Hepatocyte (in vitro differentiated cells): ENCODE measurements at regions not wholly inside any gene's neighbourhood (a gene's known extent, or its start where the extent isn't known, plus 50 kb on each side); places are given as distances from the start of the nearest gene placed in this dataset.

Experiments
- DNase-seq: peaks from one replicate; pipeline ENCODE4 v3.0.0-alpha.2; 2016; ENCODE audit warnings: low spot score
- H2AFZ ChIP-seq: fragments of 200-600 bp; sonication (generic); 2 replicates; pipeline ENCODE4 v1.6.0; 2016; ENCODE audit warnings: antibody characterized with exemption, mild to moderate bottlenecking
- H3K27ac ChIP-seq: fragments of 200-600 bp; sonication (generic); 2 replicates; pipeline ENCODE4 v1.5.1; 2016; ENCODE audit warnings: mild to moderate bottlenecking
- H3K27me3 ChIP-seq: fragments of 200-600 bp; sonication (generic); 2 replicates; pipeline ENCODE4 v1.6.1; 2016
- H3K36me3 ChIP-seq: fragments of 200-600 bp; sonication (generic); replicated peaks from 2 replicates; pipeline ENCODE4 v1.5.1; 2016; ENCODE audit warnings: low read depth; ENCODE audit not compliant: insufficient read depth
- H3K4me1 ChIP-seq: fragments of 200-600 bp; sonication (generic); 2 replicates; pipeline ENCODE4 v1.5.1; 2016; ENCODE audit warnings: mild to moderate bottlenecking, moderate library complexity; ENCODE audit not compliant: insufficient read depth
- H3K4me2 ChIP-seq: fragments of 200-600 bp; sonication (generic); 2 replicates; pipeline ENCODE4 v1.6.0; 2016
- H3K4me3 ChIP-seq: fragments of 200-600 bp; sonication (generic); 2 replicates; pipeline ENCODE4 v1.5.1; 2016; ENCODE audit warnings: mild to moderate bottlenecking
- H3K79me2 ChIP-seq: fragments of 200-600 bp; sonication (generic); 2 replicates; pipeline ENCODE4 v1.6.0; 2017; ENCODE audit warnings: mild to moderate bottlenecking
- H3K9me2 ChIP-seq: fragments of 200-600 bp; sonication (generic); replicated peaks from 2 replicates; pipeline ENCODE4 v1.6.0; 2017; ENCODE audit warnings: mild to moderate bottlenecking; ENCODE audit not compliant: insufficient read depth
- H3K9me3 ChIP-seq: fragments of 200-600 bp; sonication (generic); 2 replicates; pipeline ENCODE4 v1.5.1; 2016; ENCODE audit warnings: low read depth, mild to moderate bottlenecking
- H4K20me1 ChIP-seq: fragments of 200-600 bp; sonication (generic); 2 replicates; pipeline ENCODE4 v1.6.0; 2016; ENCODE audit warnings: mild to moderate bottlenecking; ENCODE audit not compliant: insufficient read depth, poor library complexity, severe bottlenecking
- EZH2 ChIP-seq: fragments of 200-600 bp; sonication (generic); IDR thresholded peaks from 2 replicates; pipeline ENCODE4 v1.6.1; 2016; ENCODE audit warnings: antibody characterized with exemption, mild to moderate bottlenecking, borderline replicate concordance
- EZH2phosphoT487 ChIP-seq: fragments of 200-600 bp; sonication (generic); IDR thresholded peaks from one replicate; pipeline ENCODE4 v1.6.1; 2018; ENCODE audit warnings: antibody characterized with exemption, mild to moderate bottlenecking, low read depth, moderate library complexity; ENCODE audit not compliant: unreplicated experiment, severe bottlenecking
- WGBS: methylation state at CpG from one replicate; pipeline ENCODE4 v1.1.6; 2016; ENCODE audit warnings: low lambda C conversion rate; ENCODE audit errors: missing lambda C conversion rate; 5-methylcytosine and 5-hydroxymethylcytosine counted together
- TF ChIP-seq, protein P1 (sequence below): fragments of 200-600 bp; sonication (generic); IDR thresholded peaks from 2 replicates; pipeline ENCODE4 v1.5.1; 2016; ENCODE audit warnings: antibody characterized with exemption, mild to moderate bottlenecking; ENCODE audit not compliant: poor library complexity

DNA sequence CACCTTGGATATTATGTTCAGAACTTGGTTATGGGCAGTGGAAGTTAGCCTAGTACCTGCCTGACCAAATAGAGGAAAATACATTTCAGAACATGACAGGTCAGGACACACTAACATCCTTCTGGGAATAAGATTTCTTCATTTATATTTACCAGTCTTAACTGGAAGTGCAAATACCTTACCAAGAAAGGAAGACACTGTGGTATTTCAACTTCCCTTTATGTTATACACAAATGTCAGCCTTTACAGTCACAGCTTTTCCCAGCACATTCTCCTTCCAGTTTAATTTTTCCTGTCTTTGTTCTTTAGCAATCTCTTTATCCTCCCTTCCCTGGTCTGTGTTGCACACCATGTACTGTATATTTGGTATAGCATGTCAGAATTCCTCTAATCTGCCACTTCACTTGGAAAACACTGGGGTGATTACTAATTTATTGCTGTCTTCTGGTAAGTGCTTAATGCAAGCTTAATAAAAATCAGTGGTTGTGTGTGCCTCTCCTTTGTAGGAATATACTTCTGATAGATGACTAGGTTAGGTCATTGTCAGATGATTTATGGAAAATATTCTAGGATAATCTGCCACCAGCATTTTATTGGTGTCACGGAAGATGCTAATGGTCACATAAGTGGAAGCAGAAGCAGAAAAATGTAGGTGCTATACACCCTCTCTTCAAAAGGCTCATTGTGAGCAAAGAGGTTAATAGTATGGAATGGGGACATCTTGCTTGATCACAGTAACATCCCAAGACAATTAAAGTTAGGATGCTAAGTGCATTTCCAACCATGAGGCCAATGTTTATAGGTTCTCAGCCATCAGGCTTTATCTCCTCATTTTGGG, 124.3 kb upstream of the STARD13 start:
- no peak for DNase-seq
- 87% methylated on average over 1 of the region's 1 CpG for WGBS
- no peak overlapping the region for H3K27ac ChIP-seq
- no peaks in the 10 kb centered on the region for H3K9me3 ChIP-seq
- H4K20me1 ChIP-seq = no peaks in the 10 kb centered on the region
- no peaks in the 10 kb centered on the region for H3K36me3 ChIP-seq
- no peaks in the 10 kb centered on the region for H3K27me3 ChIP-seq
- TF ChIP-seq, protein P1, sequence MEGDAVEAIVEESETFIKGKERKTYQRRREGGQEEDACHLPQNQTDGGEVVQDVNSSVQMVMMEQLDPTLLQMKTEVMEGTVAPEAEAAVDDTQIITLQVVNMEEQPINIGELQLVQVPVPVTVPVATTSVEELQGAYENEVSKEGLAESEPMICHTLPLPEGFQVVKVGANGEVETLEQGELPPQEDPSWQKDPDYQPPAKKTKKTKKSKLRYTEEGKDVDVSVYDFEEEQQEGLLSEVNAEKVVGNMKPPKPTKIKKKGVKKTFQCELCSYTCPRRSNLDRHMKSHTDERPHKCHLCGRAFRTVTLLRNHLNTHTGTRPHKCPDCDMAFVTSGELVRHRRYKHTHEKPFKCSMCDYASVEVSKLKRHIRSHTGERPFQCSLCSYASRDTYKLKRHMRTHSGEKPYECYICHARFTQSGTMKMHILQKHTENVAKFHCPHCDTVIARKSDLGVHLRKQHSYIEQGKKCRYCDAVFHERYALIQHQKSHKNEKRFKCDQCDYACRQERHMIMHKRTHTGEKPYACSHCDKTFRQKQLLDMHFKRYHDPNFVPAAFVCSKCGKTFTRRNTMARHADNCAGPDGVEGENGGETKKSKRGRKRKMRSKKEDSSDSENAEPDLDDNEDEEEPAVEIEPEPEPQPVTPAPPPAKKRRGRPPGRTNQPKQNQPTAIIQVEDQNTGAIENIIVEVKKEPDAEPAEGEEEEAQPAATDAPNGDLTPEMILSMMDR = no peak
- no peak for TF ChIP-seq EZH2
- no peak for TF ChIP-seq EZH2phosphoT487
- H2AFZ ChIP-seq = no peak overlapping the region
- H3K4me3 ChIP-seq = no peak overlapping the region
- no peak overlapping the region for H3K4me2 ChIP-seq
- H3K79me2 ChIP-seq = no peaks in the 10 kb centered on the region
- no peaks in the 10 kb centered on the region for H3K4me1 ChIP-seq
- no peaks in the 10 kb centered on the region for H3K9me2 ChIP-seq

GRCh38 chr13:33410619-33411018, 125.1 kb upstream of the STARD13 start:
- no peaks in the 10 kb centered on the region for H3K4me1 ChIP-seq
- 87% methylated on average over 2 of the region's 2 CpGs for WGBS
- H3K9me3 ChIP-seq = no peaks in the 10 kb centered on the region
- DNase-seq = no peak
- H3K9me2 ChIP-seq = no peaks in the 10 kb centered on the region
- no peak overlapping the region for H3K4me2 ChIP-seq
- TF ChIP-seq EZH2 (no peak), EZH2phosphoT487 (no peak)
- TF ChIP-seq, protein P1 = no peak
- H3K4me3 ChIP-seq = no peak overlapping the region
- no peaks in the 10 kb centered on the region for H4K20me1 ChIP-seq
- no peaks in the 10 kb centered on the region for H3K79me2 ChIP-seq
- no peak overlapping the region for H2AFZ ChIP-seq
- H3K27me3 ChIP-seq = no peaks in the 10 kb centered on the region
- H3K27ac ChIP-seq = no peak overlapping the region
- H3K36me3 ChIP-seq = no peaks in the 10 kb centered on the region

- H3K36me3 ChIP-seq = no peaks in the 10 kb centered on the region
- no peaks in the 10 kb centered on the region for H4K20me1 ChIP-seq
- H3K9me2 ChIP-seq = no peaks in the 10 kb centered on the region
- 75% methylated on average over 1 of the region's 1 CpG for whole genome bisulfite sequencing
- H3K27ac ChIP-seq = no peak overlapping the region
- TF ChIP-seq EZH2 = no peak
- TF ChIP-seq, protein P1 = no peak
- TF ChIP-seq EZH2phosphoT487 = no peak
- no peak overlapping the region for H3K4me2 ChIP-seq
- no peak overlapping the region for H2AFZ ChIP-seq
- H3K4me1 ChIP-seq = no peaks in the 10 kb centered on the region
- H3K9me3 ChIP-seq = no peaks in the 10 kb centered on the region
- H3K4me3 ChIP-seq = no peak overlapping the region
- no peak for DNase-seq
- H3K79me2 ChIP-seq = no peaks in the 10 kb centered on the region
- H3K27me3 ChIP-seq = no peaks in the 10 kb centered on the region
Measured at GRCh38 chr13:33411312-33411711, 125.8 kb upstream of the STARD13 start.
